HG03060 (cell line): ENCODE measurements at regions not wholly inside any gene's neighbourhood (a gene's known extent, or its start where the extent isn't known, plus 50 kb on each side); places are given as distances from the start of the nearest gene placed in this dataset.
A peak's percentile ranks its signal among the peaks of the same experiment; 100 is the strongest.
"Not testable (repeated sequence)": the region's sequence is repeated elsewhere in the genome, so short reads cannot be mapped to it uniquely, and the experiment has no call there.

Experiments used
- ATAC-seq: cut with Tn5 transposase; IDR thresholded peaks from one replicate; pipeline ENCODE4 v1.9.1; 2021; ENCODE audit warnings: low read depth, moderate number of reproducible peaks; ENCODE audit not compliant: unreplicated experiment

GRCh38 chr4:174183259-174183658 lies 100.2 kb downstream of the FBXO8 start:
- ATAC-seq = no peak

DNA sequence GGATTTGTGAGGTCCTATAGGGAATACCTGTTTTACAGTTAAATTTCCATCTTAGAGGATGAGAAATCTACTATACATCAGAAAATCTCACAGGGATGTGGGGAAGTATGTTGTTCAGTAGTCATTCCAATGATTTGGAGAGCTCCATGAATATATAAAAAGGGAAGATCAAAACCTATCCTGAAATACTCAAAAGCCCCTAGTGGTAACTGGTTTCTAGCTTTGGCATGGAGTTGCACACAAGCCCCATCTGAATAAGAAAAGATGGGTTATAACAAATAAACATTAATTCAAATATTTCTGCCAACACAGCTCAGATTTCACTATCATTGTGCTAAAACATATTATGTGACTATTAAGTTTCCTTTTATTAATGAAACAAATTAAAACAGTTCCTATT lies 101.6 kb downstream of the FBXO8 start:
- no peak for ATAC-seq

DNA sequence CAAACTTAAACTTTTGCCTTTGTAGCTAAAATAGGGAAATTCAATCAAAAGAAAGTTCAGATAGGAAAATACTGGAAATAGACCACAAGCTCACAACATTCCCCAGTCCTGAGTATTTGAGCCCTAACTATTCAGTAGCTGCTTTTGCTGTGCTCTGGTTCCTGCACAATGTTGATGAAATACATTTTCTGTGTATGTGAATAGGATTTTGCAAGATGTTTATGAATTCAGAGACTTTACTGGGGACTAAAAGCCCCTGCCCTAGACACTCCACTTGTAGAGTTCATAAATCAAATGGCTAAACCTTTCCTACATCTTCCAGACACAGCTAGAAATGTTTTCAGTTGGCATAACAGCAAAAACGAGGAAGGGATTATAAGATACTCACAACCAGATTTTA lies 105.9 kb downstream of the FBXO8 start:
- no peak for ATAC-seq

- ATAC-seq = not testable (repeated sequence)
These were observed 107.6 kb downstream of the FBXO8 start for GRCh38 chr4:174175836-174176235.

- ATAC-seq = no peak
These were observed 110.1 kb downstream of the FBXO8 start for GRCh38 chr4:174173360-174173759.

DNA sequence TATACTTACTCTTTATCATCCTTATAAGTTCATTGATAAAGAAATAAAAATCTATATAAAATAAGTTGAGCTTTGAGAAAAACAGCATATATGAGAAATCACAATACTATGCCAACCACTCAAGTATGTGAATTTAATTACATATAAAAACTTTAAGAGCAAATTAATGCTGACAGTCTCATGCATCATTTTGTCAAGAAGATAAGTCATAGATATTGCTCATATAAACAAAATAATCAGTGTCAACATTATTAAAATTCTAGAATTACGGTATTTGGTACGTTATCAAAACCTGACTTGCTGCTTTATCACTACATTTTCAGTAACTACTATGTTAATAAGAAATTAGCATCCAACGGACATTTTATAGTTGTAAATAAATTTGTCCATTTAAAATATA lies 111.2 kb downstream of the FBXO8 start:
- ATAC-seq = no peak

DNA sequence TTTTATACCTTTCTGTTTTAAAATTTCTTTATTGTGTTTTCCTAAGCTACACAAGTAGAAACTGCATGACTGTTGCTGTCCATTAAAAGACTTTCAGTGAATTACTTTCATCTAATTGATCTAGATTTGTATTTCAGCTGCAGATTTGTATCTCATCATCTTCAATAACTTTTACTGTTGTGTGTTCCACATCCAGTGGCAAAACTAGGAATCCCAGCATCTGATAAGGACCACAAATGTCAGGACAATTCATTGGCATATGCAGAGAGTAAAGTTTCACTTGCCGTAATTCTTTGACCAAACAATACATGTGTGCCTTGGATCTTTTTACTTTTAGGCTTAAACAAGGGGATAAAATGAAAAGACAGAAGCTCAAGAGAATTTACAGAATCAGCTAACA lies 112.6 kb downstream of the FBXO8 start:
- ATAC-seq = no peak

- ATAC-seq = no peak
These were observed 113.4 kb downstream of the FBXO8 start for GRCh38 chr4:174170091-174170490.

GRCh38 chr4:174157106-174157607 lies 126.3 kb downstream of the FBXO8 start:
- no peak for ATAC-seq

DNA sequence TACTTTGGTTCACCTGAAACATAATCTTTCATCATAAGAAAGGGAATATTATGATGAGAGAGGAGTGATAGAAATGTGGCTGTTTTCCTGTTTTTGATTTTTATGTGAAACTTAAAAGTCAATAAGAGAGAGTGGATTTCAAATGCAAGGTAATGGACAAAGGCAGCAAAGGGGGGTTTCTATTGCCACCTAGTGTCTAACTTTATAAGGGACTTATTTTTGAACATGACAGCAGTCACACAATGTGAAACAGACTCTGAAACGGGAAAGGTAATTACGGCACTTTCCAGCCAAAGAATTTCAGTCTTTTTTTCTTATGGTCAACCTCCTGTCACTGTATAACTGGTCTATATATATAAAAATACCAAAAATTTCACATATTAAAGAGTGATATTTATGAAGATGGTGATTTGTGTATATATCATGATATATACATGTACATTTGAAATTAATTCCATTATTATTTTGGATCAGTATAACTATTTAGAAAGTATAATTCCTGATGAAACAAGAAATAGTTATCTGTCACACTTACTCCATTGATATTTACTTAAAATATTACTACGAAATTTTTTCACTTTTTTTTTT lies 127.1 kb downstream of the FBXO8 start:
- peak; percentile 77 for ATAC-seq

DNA sequence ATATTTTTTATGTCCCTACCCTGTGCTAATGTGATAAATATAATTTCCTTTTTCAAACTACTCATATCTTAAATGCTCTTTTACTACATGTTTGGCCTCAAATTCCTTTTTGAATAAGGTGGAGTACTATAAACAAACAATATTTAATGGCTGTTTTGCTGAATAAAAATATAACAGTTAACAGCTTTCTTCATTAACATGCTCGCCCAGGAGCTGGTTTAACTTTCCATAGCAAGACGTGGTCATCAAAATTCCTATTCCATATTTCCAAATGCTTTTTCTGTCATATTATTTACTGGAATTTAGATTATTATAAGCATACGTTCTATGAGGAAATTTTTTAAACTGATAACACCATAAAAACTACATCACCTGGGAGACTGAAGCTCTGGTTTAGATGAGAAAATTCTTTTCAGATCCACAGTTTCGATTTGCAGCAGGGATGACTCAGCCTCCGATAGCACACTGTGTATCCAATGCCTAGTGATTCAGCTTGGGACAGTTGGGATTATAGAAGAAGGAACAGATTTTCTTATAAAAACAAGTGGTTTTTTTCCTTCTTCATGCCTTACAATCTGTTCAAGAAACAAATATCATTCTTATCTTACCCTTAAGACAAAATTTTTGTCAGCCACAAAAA lies 129.1 kb downstream of the FBXO8 start:
- ATAC-seq = no peak

DNA sequence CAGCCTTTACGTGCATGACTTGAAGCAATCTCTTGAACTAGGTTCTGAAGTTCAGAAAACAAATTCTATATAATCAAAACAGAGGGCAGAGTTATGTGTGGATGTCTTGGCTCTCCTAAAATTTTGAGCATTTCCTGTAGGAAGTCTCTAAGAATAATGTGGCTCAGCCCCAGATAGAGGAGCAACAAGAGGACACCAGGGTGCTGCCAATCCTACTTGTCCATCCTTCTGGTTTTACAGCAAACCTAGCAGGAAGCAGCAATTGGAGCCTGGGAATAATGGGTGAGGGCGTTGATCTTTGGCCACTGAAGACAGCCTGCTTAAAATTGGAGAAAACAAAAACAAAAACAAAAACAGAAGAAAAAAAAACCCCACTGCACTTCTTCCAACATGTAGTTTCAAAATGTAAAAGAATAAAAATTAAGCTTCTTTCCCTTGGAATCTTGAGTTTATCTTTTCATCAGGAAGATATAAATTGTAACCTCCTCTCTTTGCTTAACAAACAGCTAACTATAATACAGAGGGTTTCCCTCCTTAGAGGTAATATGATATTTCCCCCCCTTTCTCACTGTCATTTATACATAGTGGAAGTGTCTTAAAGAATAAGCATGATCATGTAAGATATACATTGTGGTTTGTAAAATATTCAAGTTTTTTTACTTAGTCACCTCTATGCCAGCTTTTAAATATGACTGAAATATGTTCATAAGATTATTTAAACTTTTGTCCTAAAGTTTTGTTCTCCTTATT lies 130.6 kb downstream of the FBXO8 start:
- no peak for ATAC-seq

DNA sequence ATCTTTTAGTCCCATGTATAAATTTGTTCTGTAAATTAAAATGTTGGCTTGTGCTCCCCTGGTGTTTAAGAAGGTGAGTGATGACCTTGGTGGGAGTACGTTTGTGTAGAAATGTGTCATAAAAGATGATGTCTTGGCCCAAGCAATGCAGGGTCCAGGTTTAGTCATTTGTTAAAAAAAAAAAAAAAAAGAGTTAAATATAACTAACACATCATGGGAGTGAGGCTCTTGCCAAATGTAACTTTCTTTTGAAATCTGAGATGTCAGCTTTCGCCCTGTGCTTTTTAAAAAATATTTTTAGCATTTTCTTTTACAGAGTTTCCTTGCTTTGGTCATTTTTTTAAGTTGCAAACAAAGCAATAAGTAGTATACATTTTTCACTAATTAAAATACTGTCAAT lies 135.6 kb downstream of the FBXO8 start:
- no peak for ATAC-seq

GRCh38 chr4:174144106-174144505 lies 139.4 kb downstream of the FBXO8 start:
- ATAC-seq = no peak

DNA sequence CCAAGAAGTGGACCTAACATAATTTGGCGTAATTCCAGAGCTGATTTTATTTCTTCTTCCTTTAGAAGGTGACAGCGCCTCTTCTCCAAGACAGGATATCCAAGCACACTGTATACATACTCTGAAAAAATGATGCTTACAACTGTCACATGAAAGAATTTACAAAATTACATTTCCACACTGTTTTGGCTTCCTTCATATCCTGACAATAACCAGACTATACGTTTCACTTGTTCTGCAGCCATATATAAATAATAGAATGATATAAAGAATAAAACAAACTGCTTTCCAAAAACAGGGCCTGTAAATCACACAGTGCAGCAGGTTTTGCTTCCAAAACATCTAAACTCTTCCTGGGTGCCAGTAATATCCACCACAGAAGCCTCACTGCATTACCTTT lies 141.6 kb downstream of the FBXO8 start:
- no peak for ATAC-seq

DNA sequence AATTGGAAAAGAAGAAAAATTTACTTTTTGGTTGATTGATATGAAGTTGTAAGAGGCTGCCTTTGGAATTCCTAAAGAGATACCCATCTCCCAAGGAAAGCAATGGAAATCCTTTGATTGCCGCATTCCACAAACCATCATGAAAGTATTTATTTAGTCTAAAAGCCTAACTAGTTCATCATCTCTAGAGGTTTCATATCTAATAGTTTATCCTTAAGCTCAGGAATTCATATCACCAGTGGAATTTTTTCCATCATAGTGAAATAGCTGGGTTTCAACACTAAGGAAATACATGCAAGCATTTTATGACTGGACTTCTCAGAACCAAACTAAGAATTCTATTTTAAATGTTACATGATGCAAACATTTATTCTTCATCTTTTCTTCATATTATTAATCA lies 144.9 kb downstream of the FBXO8 start:
- no peak for ATAC-seq

- ATAC-seq = no peak
These were observed 145.8 kb downstream of the FBXO8 start for GRCh38 chr4:174137698-174138097.

DNA sequence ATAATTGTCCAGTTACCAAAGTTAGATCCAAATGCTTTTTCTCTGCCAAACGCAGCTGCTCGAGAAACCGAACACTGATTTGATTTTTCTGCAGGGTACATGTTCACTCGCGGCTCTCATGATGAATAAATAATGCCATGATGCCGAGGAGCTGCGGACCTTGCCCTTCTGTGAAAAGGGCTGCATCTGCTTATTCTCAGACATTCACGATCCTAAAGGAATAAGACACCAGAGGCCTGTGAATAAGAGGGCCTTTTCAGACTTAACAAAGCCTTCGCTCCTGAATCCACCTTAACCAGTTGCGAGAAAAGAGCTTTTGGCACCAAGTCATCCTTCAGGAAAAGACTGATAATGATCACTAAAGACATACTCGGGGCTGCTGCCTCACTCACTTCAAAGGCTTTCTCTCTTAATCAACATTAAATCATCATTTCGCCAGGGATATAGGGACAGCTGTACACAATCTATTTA lies 147.5 kb downstream of the FBXO8 start:
- no peak for ATAC-seq

- no peak for ATAC-seq
These were observed 147.9 kb downstream of the FBXO8 start for GRCh38 chr4:174135530-174135929.

- no peak for ATAC-seq
These were observed 149.1 kb downstream of the FBXO8 start for GRCh38 chr4:174134361-174134760.

GRCh38 chr4:174133551-174133950 lies 149.9 kb downstream of the FBXO8 start:
- no peak for ATAC-seq

DNA sequence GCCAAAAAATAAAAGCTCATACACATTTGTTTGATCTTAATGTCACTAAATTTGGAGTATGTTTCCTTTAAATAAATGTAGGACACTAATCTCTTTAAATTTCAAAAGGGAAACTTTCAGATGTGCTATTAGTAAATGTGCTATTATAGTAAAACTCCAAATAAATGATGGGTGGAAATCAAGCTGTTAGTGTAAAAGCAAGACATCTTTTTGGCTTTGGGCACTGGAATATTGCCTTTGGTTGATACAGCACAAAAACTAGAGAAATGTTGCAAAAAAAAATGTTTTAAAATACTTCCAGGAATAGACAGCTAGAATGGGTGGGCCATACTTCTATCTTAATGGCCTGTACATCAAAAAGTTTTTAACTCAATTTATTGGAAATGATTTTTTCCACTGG lies 151.6 kb downstream of the FBXO8 start:
- no peak for ATAC-seq
